PC-3 (cell line): ENCODE measurements at regions not wholly inside any gene's neighbourhood (a gene's known extent, or its start where the extent isn't known, plus 50 kb on each side); places are given as distances from the start of the nearest gene placed in this dataset.

Experiments
- ATAC-seq: fragments of 200-7000 bp; cut with Tn5 transposase; 2 replicates; pipeline ENCODE4 v1.9.1; 2020; ENCODE audit warnings: mild to moderate bottlenecking, moderate library complexity
- BruUV-seq: library from RNA; stranded (reverse); fragments of 400-500 nt; replicated peaks from 2 replicates; lab custom pipeline; 2021; lab: Mats Ljungman, UMichigan
- CTCF ChIA-PET: fragments of 300-600 bp; sonication (Branson Sonifier 250); formaldehyde crosslinking; loops from one replicate; lab custom pipeline; 2022; ENCODE audit warnings: antibody characterized with exemption; lab: Charles Lee
- POLR2A ChIA-PET: fragments of 300-600 bp; sonication (Branson Sonifier 250); formaldehyde crosslinking; loops from one replicate; lab custom pipeline; 2022; ENCODE audit warnings: antibody characterized with exemption; ENCODE audit not compliant: unreplicated experiment; lab: Charles Lee
- DNase-seq: peaks from one replicate; pipeline ENCODE4 v3.0.0-alpha.2; 2015
- H2AFZ ChIP-seq: fragments of 300-600 bp; sonication (generic); 2 replicates; pipeline ENCODE4 v1.6.0; 2016; ENCODE audit warnings: antibody characterized with exemption, low read length
- H3F3A ChIP-seq: fragments of 300-600 bp; sonication (generic); one replicate; pipeline ENCODE4 v1.6.0; 2017; ENCODE audit warnings: antibody characterized with exemption, low read length, control low read depth, mild to moderate bottlenecking; ENCODE audit not compliant: unreplicated experiment
- H3K27ac ChIP-seq: fragments of 300-600 bp; sonication (generic); 2 replicates; pipeline ENCODE4 v1.5.1; 2016; ENCODE audit warnings: mild to moderate bottlenecking, low read length
- H3K27me3 ChIP-seq: fragments of 300-600 bp; sonication (generic); 2 replicates; pipeline ENCODE4 v1.6.1; 2016; ENCODE audit warnings: low read length, mixed read lengths
- H3K36me3 ChIP-seq: fragments of 300-600 bp; sonication (generic); 2 replicates; pipeline ENCODE4 v1.6.1; 2016; ENCODE audit warnings: low read depth, mixed run types, low read length, mixed read lengths
- H3K4me1 ChIP-seq: fragments of 300-600 bp; sonication (generic); 2 replicates; pipeline ENCODE4 v1.5.1; 2016; ENCODE audit warnings: low read length; ENCODE audit not compliant: insufficient read depth
- H3K4me2 ChIP-seq: fragments of 300-600 bp; sonication (generic); 2 replicates; pipeline ENCODE4 v1.6.0; 2016; ENCODE audit warnings: low read length
- H3K4me3 ChIP-seq: fragments of 300-600 bp; sonication (generic); 2 replicates; pipeline ENCODE4 v1.5.1; 2016; ENCODE audit warnings: mild to moderate bottlenecking, low read length, mixed read lengths
- H3K79me2 ChIP-seq: fragments of 300-600 bp; sonication (generic); 2 replicates; pipeline ENCODE4 v1.6.1; 2017; ENCODE audit warnings: low read length, mixed read lengths
- H3K9ac ChIP-seq: fragments of 300-600 bp; sonication (generic); 2 replicates; pipeline ENCODE4 v1.6.0; 2016; ENCODE audit warnings: mild to moderate bottlenecking, low read length
- H3K9me2 ChIP-seq: fragments of 300-600 bp; sonication (generic); replicated peaks from 2 replicates; pipeline ENCODE4 v1.6.1; 2016; ENCODE audit warnings: mixed run types, low read length, mixed read lengths
- H3K9me3 ChIP-seq: fragments of 300-600 bp; sonication (generic); 2 replicates; pipeline ENCODE4 v1.6.1; 2016; ENCODE audit warnings: low read length, mixed read lengths
- H4K20me1 ChIP-seq: fragments of 300-600 bp; sonication (generic); 2 replicates; pipeline ENCODE4 v1.6.1; 2016; ENCODE audit warnings: low read length, mixed read lengths
- CTCF ChIP-seq: fragments of 300-600 bp; sonication (generic); conservative IDR thresholded peaks from 2 replicates; pipeline ENCODE4 v1.5.1; 2017; ENCODE audit warnings: antibody characterized with exemption, low read depth, mild to moderate bottlenecking, low read length
- EZH2 ChIP-seq: fragments of 300-600 bp; sonication (generic); IDR thresholded peaks from one replicate; pipeline ENCODE4 v1.6.1; 2017; ENCODE audit warnings: antibody characterized with exemption, mild to moderate bottlenecking, low read length; ENCODE audit not compliant: unreplicated experiment
- EZH2phosphoT487 ChIP-seq: fragments of 300-600 bp; sonication (generic); IDR thresholded peaks from 2 replicates; pipeline ENCODE4 v1.6.1; 2018; ENCODE audit warnings: mild to moderate bottlenecking, antibody characterized with exemption, low read length, borderline replicate concordance
- intact Hi-C: fragments of 100-400 bp; cut with micrococcal nuclease; formaldehyde crosslinking; loops from 2 replicates; pipeline ENCODE4 v1.9.0; 2023

DNA sequence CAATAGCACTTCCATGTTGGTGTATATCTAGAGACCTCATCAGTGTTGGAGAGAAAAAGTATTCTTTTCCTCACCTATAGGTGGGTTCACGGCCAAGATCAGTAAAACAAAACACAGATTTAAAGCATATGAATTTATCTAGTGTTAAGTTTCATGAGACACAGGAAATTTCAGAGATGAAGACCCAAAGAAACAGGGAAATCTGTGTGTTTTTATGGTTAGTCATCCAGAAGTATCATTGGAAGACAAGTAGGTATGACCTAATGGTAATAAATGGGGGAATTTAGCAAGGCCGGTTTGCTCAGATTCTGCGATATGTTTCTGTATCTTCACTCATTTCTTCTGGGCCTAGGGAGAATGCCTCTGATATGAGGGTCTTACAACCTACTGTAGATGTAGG is 419.6 kb upstream of the MARCKS start:
- ATAC-seq, result no peak
- ChIA-PET POLR2A (no interaction called here), CTCF (no interaction called here)
- Histone ChIP-seq H3K9me2 (no peaks in the 10 kb centered on the region), H3K27me3 (no peaks in the 10 kb centered on the region), H3K36me3 (no peaks in the 10 kb centered on the region), H3K27ac (no peak overlapping the region), H2AFZ (no peak overlapping the region), H3K4me1 (peaks cover 12% of the 10 kb centered on the region; the same call in 1 of the 2 replicates), H4K20me1 (no peaks in the 10 kb centered on the region), H3K4me2 (no peak overlapping the region), H3K9me3 (no peaks in the 10 kb centered on the region), H3K9ac (no peak overlapping the region), H3F3A (no peaks in the 10 kb centered on the region), H3K79me2 (no peaks in the 10 kb centered on the region), H3K4me3 (no peak overlapping the region)
- no TSS peak for BruUV-seq
- DNase-seq, result peak; percentile 9
- intact Hi-C loops, result no loop called here
- TF ChIP-seq EZH2phosphoT487, result no peak
- no peak for TF ChIP-seq CTCF
- no peak for TF ChIP-seq EZH2

GRCh38 chr6:113439866-113440265 is 417.3 kb upstream of the MARCKS start:
- H3K4me1 ChIP-seq, result no peaks in the 10 kb centered on the region
- no peaks in the 10 kb centered on the region for H3K27me3 ChIP-seq
- intact Hi-C loops, result no loop called here
- H2AFZ ChIP-seq, result no peak overlapping the region
- no peak overlapping the region for H3K27ac ChIP-seq
- CTCF ChIA-PET, result no interaction called here
- ATAC-seq (no peak), DNase-seq (no peak)
- no peaks in the 10 kb centered on the region for H4K20me1 ChIP-seq
- no peaks in the 10 kb centered on the region for H3K36me3 ChIP-seq
- no peaks in the 10 kb centered on the region for H3K9me3 ChIP-seq
- no TSS peak for BruUV-seq
- no peaks in the 10 kb centered on the region for H3F3A ChIP-seq
- POLR2A ChIA-PET, result no interaction called here
- no peaks in the 10 kb centered on the region for H3K79me2 ChIP-seq
- H3K4me2 ChIP-seq, result no peak overlapping the region
- H3K9ac ChIP-seq, result no peak overlapping the region
- no peak for TF ChIP-seq CTCF
- TF ChIP-seq EZH2, result no peak
- TF ChIP-seq EZH2phosphoT487, result no peak
- no peaks in the 10 kb centered on the region for H3K9me2 ChIP-seq
- no peak overlapping the region for H3K4me3 ChIP-seq

- DNase-seq (no peak), ATAC-seq (no peak)
- TF ChIP-seq CTCF (no peak), EZH2phosphoT487 (no peak), EZH2 (no peak)
- H3K9me2 ChIP-seq, result no peaks in the 10 kb centered on the region
- H3K36me3 ChIP-seq, result no peaks in the 10 kb centered on the region
- H3K4me1 ChIP-seq, result peaks cover 2% of the 10 kb centered on the region; the same call in 1 of the 2 replicates
- no peak overlapping the region for H3K4me3 ChIP-seq
- intact Hi-C loops, result no loop called here
- H3K4me2 ChIP-seq, result no peak overlapping the region
- no peaks in the 10 kb centered on the region for H3K27me3 ChIP-seq
- no peak overlapping the region for H3K9ac ChIP-seq
- no peaks in the 10 kb centered on the region for H3K9me3 ChIP-seq
- POLR2A ChIA-PET, result no interaction called here
- H3K79me2 ChIP-seq, result no peaks in the 10 kb centered on the region
- H4K20me1 ChIP-seq, result no peaks in the 10 kb centered on the region
- no peak overlapping the region for H2AFZ ChIP-seq
- H3F3A ChIP-seq, result no peaks in the 10 kb centered on the region
- BruUV-seq, result no TSS peak
- CTCF ChIA-PET, result no interaction called here
- no peak overlapping the region for H3K27ac ChIP-seq
Measured at GRCh38 chr6:113442040-113442439, 415.1 kb upstream of the MARCKS start.
